AG09319 (cell line): ENCODE measurements at regions not wholly inside any gene's neighbourhood (a gene's known extent, or its start where the extent isn't known, plus 50 kb on each side); places are given as distances from the start of the nearest gene placed in this dataset.

Experiments used
- DNase-seq: peaks from one replicate; pipeline ENCODE4 v3.0.0-alpha.2; 2010; ENCODE audit warnings: low read depth; ENCODE audit errors: extremely low read depth
- TF ChIP-seq, protein P1 (sequence below): IDR thresholded peaks from 2 replicates; pipeline ENCODE4 v1.5.1; 2011; ENCODE audit warnings: low read depth, mild to moderate bottlenecking, inconsistent platforms, low read length, moderate library complexity

DNA sequence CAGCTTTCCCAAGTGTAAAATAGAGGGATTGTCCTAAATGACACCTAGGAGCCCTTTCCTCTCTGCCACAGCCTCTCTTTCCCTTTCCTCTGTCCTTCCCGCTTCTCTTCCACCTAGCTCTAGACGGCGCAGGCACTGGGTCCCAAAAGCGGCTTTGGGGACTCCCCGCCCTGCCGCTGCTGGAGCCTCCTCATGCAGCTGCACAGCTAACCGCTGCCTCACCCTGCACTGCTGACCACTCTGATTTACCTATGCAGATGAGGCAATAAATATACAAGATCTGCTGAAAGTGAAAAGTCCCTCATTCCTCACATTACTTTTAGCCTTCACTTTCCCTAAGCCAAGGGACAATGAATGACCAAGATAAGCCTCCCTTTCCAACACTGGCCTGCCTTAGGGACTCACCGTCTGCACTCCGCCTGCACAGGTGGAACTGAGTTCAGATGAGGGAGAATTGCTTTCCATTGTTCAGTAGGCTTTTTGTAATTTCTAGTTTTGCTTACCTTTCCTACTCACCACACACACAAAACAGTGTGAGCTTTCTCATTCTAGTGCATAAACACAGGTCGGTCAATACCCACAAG lies 197.5 kb upstream of the BCL6 start:
- no peak for DNase-seq
- TF ChIP-seq, protein P1, sequence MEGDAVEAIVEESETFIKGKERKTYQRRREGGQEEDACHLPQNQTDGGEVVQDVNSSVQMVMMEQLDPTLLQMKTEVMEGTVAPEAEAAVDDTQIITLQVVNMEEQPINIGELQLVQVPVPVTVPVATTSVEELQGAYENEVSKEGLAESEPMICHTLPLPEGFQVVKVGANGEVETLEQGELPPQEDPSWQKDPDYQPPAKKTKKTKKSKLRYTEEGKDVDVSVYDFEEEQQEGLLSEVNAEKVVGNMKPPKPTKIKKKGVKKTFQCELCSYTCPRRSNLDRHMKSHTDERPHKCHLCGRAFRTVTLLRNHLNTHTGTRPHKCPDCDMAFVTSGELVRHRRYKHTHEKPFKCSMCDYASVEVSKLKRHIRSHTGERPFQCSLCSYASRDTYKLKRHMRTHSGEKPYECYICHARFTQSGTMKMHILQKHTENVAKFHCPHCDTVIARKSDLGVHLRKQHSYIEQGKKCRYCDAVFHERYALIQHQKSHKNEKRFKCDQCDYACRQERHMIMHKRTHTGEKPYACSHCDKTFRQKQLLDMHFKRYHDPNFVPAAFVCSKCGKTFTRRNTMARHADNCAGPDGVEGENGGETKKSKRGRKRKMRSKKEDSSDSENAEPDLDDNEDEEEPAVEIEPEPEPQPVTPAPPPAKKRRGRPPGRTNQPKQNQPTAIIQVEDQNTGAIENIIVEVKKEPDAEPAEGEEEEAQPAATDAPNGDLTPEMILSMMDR = no peak

DNA sequence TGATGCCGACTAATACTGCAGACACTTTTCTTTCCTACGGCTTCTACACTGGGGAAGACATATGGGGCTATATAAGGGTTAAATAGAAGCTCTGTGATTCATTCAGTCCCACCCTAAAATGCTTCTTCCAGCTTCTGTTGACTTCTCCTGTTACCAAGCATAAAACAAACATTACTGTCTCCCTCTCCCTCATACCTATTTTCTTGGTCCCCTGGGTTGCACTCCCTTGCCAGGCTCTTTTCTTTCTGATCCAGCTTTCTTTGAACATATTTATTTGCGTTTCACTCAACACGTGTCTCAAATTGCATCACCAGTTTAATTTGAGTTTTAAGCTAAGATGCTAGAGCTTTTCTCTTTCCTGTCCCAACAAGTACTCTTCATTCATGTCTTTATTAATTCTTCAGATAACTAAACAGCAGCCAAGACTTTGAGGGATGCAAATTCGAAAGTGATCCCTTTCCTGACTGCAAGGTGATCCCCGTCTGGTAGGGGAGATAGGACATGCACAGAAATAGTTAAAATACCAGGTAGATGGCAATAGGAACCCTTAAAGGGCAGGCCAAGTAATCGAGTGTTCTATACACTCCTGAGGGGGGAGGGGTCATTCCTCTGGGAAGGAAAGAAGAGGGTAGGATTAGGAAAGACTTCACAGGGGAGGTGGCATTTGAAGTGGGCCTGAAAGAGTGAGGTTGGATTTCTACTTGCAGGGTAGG lies 198.6 kb upstream of the BCL6 start:
- DNase-seq = no peak
- TF ChIP-seq, protein P1 = no peak

DNA sequence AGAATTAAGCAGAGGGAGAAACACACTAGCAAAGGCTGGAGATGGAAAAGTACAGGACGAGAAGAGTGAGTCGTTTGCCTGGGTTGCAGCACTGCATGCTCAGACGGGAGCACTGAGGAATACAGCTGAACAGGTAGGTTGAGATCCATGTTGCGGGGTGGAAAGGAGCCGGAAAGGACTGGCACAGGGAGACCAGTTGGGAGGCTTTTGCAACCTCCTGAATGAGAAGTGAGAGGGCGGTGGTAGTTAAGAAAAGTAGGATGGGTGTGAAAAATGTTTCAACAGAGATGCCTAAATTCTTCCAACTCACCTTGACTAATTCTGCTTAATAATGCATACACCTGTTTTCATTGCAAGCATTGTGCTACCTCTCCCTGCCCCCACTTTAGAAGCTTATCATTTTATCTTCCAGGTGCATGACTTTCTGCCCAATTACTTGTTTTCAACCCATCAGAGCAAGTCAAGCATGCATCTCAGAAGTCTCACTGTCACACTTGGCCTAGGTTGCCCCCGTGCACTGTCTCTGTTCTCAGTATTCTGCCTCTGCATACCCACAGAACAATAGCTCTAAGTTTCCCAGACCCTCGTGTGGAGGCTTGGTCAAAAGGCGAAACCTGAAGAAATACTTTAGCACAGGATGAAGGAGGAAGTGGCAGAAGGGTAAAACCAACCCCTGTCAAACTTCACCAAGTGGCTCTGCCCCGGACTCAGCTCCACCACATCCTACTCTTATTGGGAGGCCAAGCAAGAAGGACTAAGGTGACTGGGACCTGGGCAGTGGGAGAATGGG lies 199.3 kb upstream of the BCL6 start:
- DNase-seq = no peak
- TF ChIP-seq, protein P1 = no peak

DNA sequence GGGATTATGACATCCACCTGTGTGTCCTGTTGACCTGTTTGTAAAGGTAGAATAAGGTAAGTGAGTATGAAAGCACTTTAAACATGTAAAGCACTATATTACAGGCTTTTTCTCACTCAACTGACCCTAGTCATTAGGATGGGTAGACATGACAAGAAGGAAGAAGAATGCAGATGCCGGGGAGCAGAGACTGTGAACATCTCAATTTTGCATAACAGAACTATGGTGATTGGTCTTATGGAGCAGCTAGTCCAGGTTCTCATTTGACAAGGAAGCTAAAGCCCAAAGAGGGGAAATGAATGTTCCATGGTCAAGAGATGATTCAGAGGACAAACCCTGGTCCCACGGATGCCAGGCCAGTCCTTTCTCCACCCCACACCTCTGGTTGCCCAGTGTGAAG lies 200.1 kb upstream of the BCL6 start:
- no peak for DNase-seq
- TF ChIP-seq, protein P1 = no peak

DNA sequence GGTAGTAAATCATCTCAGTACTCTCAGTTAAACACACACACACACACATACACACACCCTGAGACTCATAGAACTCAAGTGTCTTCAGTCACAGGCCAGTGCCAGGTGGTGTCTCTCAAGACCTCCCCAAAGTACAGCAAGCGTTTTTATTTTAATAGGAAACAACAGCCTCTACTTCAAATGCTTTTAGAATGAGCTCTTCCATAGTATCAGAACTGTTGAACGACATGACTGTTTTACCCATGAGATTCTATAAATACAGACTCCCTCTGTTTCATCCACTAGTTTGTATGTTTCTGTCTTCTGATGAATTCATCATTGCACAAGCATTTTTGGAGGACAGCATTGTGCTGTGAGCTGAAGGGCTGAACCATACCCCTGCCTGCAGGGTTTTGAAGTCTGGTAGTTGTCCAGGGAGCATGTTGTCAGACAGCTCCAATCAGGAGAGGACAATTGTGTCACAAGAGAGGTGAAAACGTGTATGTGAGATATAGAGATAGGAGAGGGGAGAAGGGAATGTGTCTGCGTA lies 201.0 kb upstream of the BCL6 start:
- DNase-seq = no peak
- TF ChIP-seq, protein P1 = no peak

DNA sequence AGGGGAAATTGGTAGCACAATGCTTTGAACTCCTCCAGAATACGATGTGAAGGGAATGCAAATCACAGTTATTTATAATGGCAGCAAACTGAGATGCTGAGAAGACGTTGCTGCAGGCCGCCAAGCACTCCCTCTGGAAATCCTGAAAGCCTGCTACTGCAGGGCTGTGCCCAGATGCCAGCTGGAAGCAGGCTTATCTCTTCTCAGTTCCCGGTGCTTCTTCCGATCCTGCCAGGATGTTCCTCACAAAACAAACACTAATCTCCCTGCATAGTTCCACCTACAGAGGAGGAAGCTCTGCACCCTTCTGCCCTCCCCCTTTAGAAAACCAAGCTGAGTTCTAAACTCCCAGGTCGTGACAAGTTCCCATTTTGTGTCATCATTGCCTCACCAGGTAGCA lies 201.7 kb upstream of the BCL6 start:
- DNase-seq = no peak
- TF ChIP-seq, protein P1 = no peak
